Stomach (tissue), 4 donors: ENCODE measurements at regions not wholly inside any gene's neighbourhood (a gene's known extent, or its start where the extent isn't known, plus 50 kb on each side); places are given as distances from the start of the nearest gene placed in this dataset.

Experiments
- CTCF ChIP-seq, 7 experiments: fragments of 450-650 bp in 4 of 7; fragments of 200-600 bp in 3 of 7; sonication (generic) in 3 of 7; IDR thresholded peaks; one replicate each; pipeline ENCODE4 v1.5.1; 2016 to 2019; ENCODE audit warnings: antibody characterized with exemption in 7 of 7, control low read depth in 2 of 7, mild to moderate bottlenecking in 1 of 7
- EP300 ChIP-seq: sonication (generic); formaldehyde crosslinking; IDR thresholded peaks from one replicate; pipeline ENCODE4 v1.6.1; 2017; ENCODE audit warnings: antibody characterized with exemption
- POLR2A ChIP-seq, 4 donors: fragments of 450-650 bp; IDR thresholded peaks; one replicate each; pipeline ENCODE4 v1.6.1; 2016; ENCODE audit warnings: antibody characterized with exemption in 4 of 4, control low read depth in 2 of 4, mild to moderate bottlenecking in 1 of 4, moderate library complexity in 1 of 4
- POLR2AphosphoS5 ChIP-seq, 3 donors: sonication (generic); formaldehyde crosslinking; IDR thresholded peaks; one replicate each; pipeline ENCODE4 v1.6.1; 2016; ENCODE audit warnings: antibody characterized with exemption in 3 of 3

DNA sequence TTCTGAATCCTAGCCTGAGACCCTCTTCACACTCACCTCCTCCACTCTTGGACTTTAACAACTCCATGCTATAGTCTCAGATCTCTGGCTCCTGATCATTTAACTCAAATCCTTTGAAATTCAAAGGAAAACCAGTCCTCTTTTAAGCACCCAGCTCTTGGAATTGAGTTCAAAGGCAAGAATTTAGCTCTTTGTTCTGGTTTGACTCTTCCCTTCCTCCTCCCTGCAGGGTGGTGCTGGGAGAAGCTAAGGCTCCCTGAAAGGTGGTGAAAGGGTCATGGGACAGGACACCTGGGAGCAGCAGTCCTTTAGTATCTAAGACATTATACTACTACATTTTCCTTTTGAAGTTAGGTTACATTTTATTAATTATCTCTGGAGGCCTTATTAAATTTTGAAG lies 259.4 kb downstream of the CCSER2 start:
- TF ChIP-seq CTCF (IDR thresholded peaks at IDR 0.05) = no peak
- no peak for TF ChIP-seq POLR2A (IDR thresholded peaks at IDR 0.05)
- no peak for TF ChIP-seq POLR2AphosphoS5 (IDR thresholded peaks at IDR 0.05)
- TF ChIP-seq EP300 = no peak
